ENCODE measurements at regions not wholly inside any gene's neighbourhood (a gene's known extent, or its start where the extent isn't known, plus 50 kb on each side); places are given as distances from the start of the nearest gene placed in this dataset.

- no peak overlapping the region for H3K4me2 ChIP-seq (ENCODE audit: extremely low read depth, insufficient read depth, low read length)
- no peak overlapping the region for H3K27ac ChIP-seq (ENCODE audit: insufficient read depth, low read length)
- H3K4me3 ChIP-seq (replicated peaks in 1 of 4; ENCODE audit: control extremely low read depth in 1 of 4, insufficient read depth in 1 of 4, low read depth in 3 of 4, low read length in 4 of 4): no peak overlapping the region
- no peak overlapping the region for H2AFZ ChIP-seq (ENCODE audit: low read length)
- TF ChIP-seq EZH2 (IDR thresholded peaks at IDR 0.05; ENCODE audit: low read length, missing control alignments): no peak
- TF ChIP-seq, protein P1, sequence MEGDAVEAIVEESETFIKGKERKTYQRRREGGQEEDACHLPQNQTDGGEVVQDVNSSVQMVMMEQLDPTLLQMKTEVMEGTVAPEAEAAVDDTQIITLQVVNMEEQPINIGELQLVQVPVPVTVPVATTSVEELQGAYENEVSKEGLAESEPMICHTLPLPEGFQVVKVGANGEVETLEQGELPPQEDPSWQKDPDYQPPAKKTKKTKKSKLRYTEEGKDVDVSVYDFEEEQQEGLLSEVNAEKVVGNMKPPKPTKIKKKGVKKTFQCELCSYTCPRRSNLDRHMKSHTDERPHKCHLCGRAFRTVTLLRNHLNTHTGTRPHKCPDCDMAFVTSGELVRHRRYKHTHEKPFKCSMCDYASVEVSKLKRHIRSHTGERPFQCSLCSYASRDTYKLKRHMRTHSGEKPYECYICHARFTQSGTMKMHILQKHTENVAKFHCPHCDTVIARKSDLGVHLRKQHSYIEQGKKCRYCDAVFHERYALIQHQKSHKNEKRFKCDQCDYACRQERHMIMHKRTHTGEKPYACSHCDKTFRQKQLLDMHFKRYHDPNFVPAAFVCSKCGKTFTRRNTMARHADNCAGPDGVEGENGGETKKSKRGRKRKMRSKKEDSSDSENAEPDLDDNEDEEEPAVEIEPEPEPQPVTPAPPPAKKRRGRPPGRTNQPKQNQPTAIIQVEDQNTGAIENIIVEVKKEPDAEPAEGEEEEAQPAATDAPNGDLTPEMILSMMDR (conservative IDR thresholded peaks at IDR 0.05 in 1 of 2, IDR thresholded peaks at IDR 0.05 in 1 of 2; ENCODE audit: low read depth in 1 of 2, low read length in 2 of 2): no peak
- no peak for DNase-seq (ENCODE audit: low read depth in 2 of 2)
- no peaks in the 10 kb centered on the region for H3K27me3 ChIP-seq (ENCODE audit: control insufficient read depth, insufficient read depth, low read length)
- no peaks in the 10 kb centered on the region for H3K9me3 ChIP-seq (ENCODE audit: control insufficient read depth, insufficient read depth, low read depth, low read length)
- no peaks in the 10 kb centered on the region for H4K20me1 ChIP-seq (ENCODE audit: control insufficient read depth, extremely low read depth, insufficient read depth, low read length)
- H3K36me3 ChIP-seq (ENCODE audit: control insufficient read depth, insufficient read depth, low read length): no peaks in the 10 kb centered on the region
- no peak overlapping the region for H3K9ac ChIP-seq (ENCODE audit: insufficient read depth, low read length)
- H3K79me2 ChIP-seq (ENCODE audit: control insufficient read depth, insufficient read depth, low read length): no peaks in the 10 kb centered on the region
- no peaks in the 10 kb centered on the region for H3K4me1 ChIP-seq (ENCODE audit: control insufficient read depth, extremely low read depth, insufficient read depth, low read length)
These were observed 1226.8 kb downstream of the SLC16A7 start for GRCh38 chr12:60822580-60822979.

DNA sequence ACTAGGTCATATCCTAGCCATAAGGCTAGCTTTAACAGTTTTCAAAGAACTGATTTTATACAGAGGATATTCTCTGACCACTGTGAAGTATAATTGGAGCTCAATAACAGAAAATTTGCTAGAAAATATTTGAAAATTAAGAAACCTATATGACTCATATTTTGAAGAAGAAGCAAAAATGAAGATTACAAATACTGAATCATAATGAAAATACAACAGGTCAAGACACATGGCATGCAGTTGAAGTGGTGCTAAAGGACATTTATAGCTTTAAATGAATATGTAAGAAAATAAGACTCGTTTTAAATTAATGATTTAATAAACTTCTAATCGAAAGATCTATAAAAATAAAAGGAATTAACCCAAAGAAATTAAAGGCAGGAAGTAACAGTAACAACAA is 1234.6 kb downstream of the SLC16A7 start:
- no peak overlapping the region for H3K27ac ChIP-seq (ENCODE audit: insufficient read depth, low read length)
- H3K4me2 ChIP-seq (ENCODE audit: extremely low read depth, insufficient read depth, low read length): no peak overlapping the region
- no peaks in the 10 kb centered on the region for H3K27me3 ChIP-seq (ENCODE audit: control insufficient read depth, insufficient read depth, low read length)
- no peak overlapping the region for H3K9ac ChIP-seq (ENCODE audit: insufficient read depth, low read length)
- peak in 1 of 2 donors; percentile 36 for DNase-seq (ENCODE audit: low read depth in 2 of 2)
- TF ChIP-seq, protein P1 (conservative IDR thresholded peaks at IDR 0.05 in 1 of 2, IDR thresholded peaks at IDR 0.05 in 1 of 2; ENCODE audit: low read depth in 1 of 2, low read length in 2 of 2): no peak
- no peak for TF ChIP-seq EZH2 (IDR thresholded peaks at IDR 0.05; ENCODE audit: low read length, missing control alignments)
- no peaks in the 10 kb centered on the region for H4K20me1 ChIP-seq (ENCODE audit: control insufficient read depth, extremely low read depth, insufficient read depth, low read length)
- no peaks in the 10 kb centered on the region for H3K9me3 ChIP-seq (ENCODE audit: control insufficient read depth, insufficient read depth, low read depth, low read length)
- H3K4me3 ChIP-seq (replicated peaks in 1 of 4; ENCODE audit: control extremely low read depth in 1 of 4, insufficient read depth in 1 of 4, low read depth in 3 of 4, low read length in 4 of 4): no peak overlapping the region
- no peaks in the 10 kb centered on the region for H3K36me3 ChIP-seq (ENCODE audit: control insufficient read depth, insufficient read depth, low read length)
- H3K4me1 ChIP-seq (ENCODE audit: control insufficient read depth, extremely low read depth, insufficient read depth, low read length): no peaks in the 10 kb centered on the region
- no peaks in the 10 kb centered on the region for H3K79me2 ChIP-seq (ENCODE audit: control insufficient read depth, insufficient read depth, low read length)
- no peak overlapping the region for H2AFZ ChIP-seq (ENCODE audit: low read length)

DNA sequence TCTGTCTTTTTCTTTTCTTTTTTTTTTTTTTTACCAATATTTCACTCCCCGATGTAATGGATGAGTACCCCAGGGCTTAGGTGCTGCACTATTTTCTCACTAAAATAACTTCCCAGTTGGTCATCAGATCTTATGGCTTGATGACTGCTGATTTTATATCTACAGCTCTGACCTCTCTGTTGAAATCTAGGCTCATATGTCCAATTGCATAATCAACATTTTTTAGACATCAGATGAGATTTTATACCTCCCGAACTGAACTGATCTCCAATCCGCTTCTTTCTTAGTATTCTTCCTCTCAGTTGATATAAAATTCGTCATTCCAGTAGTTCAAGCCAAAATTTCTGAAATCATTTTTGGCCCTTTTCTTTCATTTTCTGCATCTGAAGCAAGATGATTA is 1236.5 kb downstream of the SLC16A7 start:
- Histone ChIP-seq H3K27ac (ENCODE audit: insufficient read depth, low read length) (no peak overlapping the region), H3K27me3 (ENCODE audit: control insufficient read depth, insufficient read depth, low read length) (no peaks in the 10 kb centered on the region), H3K4me3 (replicated peaks in 1 of 4; ENCODE audit: control extremely low read depth in 1 of 4, insufficient read depth in 1 of 4, low read depth in 3 of 4, low read length in 4 of 4) (no peak overlapping the region), H2AFZ (ENCODE audit: low read length) (no peak overlapping the region), H3K9ac (ENCODE audit: insufficient read depth, low read length) (no peak overlapping the region), H4K20me1 (ENCODE audit: control insufficient read depth, extremely low read depth, insufficient read depth, low read length) (no peaks in the 10 kb centered on the region), H3K4me2 (ENCODE audit: extremely low read depth, insufficient read depth, low read length) (no peak overlapping the region), H3K4me1 (ENCODE audit: control insufficient read depth, extremely low read depth, insufficient read depth, low read length) (no peaks in the 10 kb centered on the region), H3K79me2 (ENCODE audit: control insufficient read depth, insufficient read depth, low read length) (no peaks in the 10 kb centered on the region), H3K9me3 (ENCODE audit: control insufficient read depth, insufficient read depth, low read depth, low read length) (no peaks in the 10 kb centered on the region), H3K36me3 (ENCODE audit: control insufficient read depth, insufficient read depth, low read length) (no peaks in the 10 kb centered on the region)
- DNase-seq (ENCODE audit: low read depth in 2 of 2): no peak
- no peak for TF ChIP-seq EZH2 (IDR thresholded peaks at IDR 0.05; ENCODE audit: low read length, missing control alignments)
- TF ChIP-seq, protein P1 (conservative IDR thresholded peaks at IDR 0.05 in 1 of 2, IDR thresholded peaks at IDR 0.05 in 1 of 2; ENCODE audit: low read depth in 1 of 2, low read length in 2 of 2): no peak

Measured in fibroblast of lung (primary cell).